ENCODE measurements at regions not wholly inside any gene's neighbourhood (a gene's known extent, or its start where the extent isn't known, plus 50 kb on each side); places are given as distances from the start of the nearest gene placed in this dataset.

GRCh38 chr5:139733698-139734538, 61.7 kb upstream of the PSD2 start:
- intact Hi-C loops (cut with micrococcal nuclease) = no loop called here

GRCh38 chr5:139734539-139734916, 61.1 kb upstream of the PSD2 start:
- intact Hi-C loops (cut with micrococcal nuclease) = no loop called here

- intact Hi-C loops (cut with micrococcal nuclease) = no loop called here
These were observed 57.1 kb upstream of the PSD2 start for GRCh38 chr5:139738193-139739149.

- intact Hi-C loops (cut with micrococcal nuclease) = no loop called here
These were observed 56.2 kb upstream of the PSD2 start for GRCh38 chr5:139739150-139739974.

GRCh38 chr5:139740138-139740991, 55.2 kb upstream of the PSD2 start:
- intact Hi-C loops (cut with micrococcal nuclease) = loop anchor here (1.0 kb wide), 1 partner anchor 14 kb away; no protein-coding TSS in a partner anchor

GRCh38 chr5:139740992-139741672, 54.5 kb upstream of the PSD2 start:
- intact Hi-C loops (cut with micrococcal nuclease) = loop anchor here (1.0 kb wide), 1 partner anchor 15 kb away; no protein-coding TSS in a partner anchor

GRCh38 chr5:139741823-139742172, 53.8 kb upstream of the PSD2 start:
- intact Hi-C loops (cut with micrococcal nuclease) = no loop called here

GRCh38 chr5:139742173-139742903, 53.3 kb upstream of the PSD2 start:
- intact Hi-C loops (cut with micrococcal nuclease) = no loop called here

- intact Hi-C loops (cut with micrococcal nuclease) = no loop called here
These were observed 52.4 kb upstream of the PSD2 start for GRCh38 chr5:139743001-139743771.

GRCh38 chr5:139743804-139744203, 51.8 kb upstream of the PSD2 start:
- intact Hi-C loops (cut with micrococcal nuclease) = no loop called here

- intact Hi-C loops (cut with micrococcal nuclease) = loop anchor here (5.0 kb wide), 1 partner anchor 107 kb away; no protein-coding TSS in a partner anchor
These were observed 51.0 kb upstream of the PSD2 start for GRCh38 chr5:139744471-139745131.

GRCh38 chr5:139745132-139745799, 50.3 kb upstream of the PSD2 start:
- intact Hi-C loops (cut with micrococcal nuclease) = loop anchor here (5.0 kb wide), 1 partner anchor 108 kb away; no protein-coding TSS in a partner anchor

GRCh38 chr5:139745800-139746690, 49.6 kb upstream of the PSD2 start:
- intact Hi-C loops (cut with micrococcal nuclease) = loop anchor here (1.0 to 5.0 kb wide), 3 partner anchors 35 to 109 kb away; partner anchors contain the start of gene CXXC5
